ENCODE measurements at regions not wholly inside any gene's neighbourhood (a gene's known extent, or its start where the extent isn't known, plus 50 kb on each side); places are given as distances from the start of the nearest gene placed in this dataset.

DNA sequence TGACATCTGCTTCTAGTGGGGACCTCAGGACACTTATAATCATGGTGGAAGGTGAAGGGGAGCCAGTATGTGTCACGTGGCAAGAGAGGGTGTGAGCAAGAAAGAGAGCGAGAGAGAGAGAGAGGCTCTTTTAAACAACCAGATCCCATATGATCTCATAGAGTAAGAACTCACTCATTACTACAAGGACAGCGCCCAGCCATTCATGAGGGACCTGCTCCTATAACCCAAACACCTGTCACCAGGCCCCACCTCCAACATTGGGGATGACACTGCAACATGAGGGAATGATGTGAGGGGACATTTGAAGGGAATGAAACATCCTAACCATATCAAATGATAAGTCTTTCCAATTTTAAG lies 427.5 kb downstream of the EFNA5 start:
- H3K4me1 ChIP-seq (ENCODE audit: insufficient read depth, low read length): peaks cover 3% of the 10 kb centered on the region
- no peak overlapping the region for H2AFZ ChIP-seq (ENCODE audit: low read depth, low read length)
- no peaks in the 10 kb centered on the region for H3K36me3 ChIP-seq (ENCODE audit: insufficient read depth, low read length)

DNA sequence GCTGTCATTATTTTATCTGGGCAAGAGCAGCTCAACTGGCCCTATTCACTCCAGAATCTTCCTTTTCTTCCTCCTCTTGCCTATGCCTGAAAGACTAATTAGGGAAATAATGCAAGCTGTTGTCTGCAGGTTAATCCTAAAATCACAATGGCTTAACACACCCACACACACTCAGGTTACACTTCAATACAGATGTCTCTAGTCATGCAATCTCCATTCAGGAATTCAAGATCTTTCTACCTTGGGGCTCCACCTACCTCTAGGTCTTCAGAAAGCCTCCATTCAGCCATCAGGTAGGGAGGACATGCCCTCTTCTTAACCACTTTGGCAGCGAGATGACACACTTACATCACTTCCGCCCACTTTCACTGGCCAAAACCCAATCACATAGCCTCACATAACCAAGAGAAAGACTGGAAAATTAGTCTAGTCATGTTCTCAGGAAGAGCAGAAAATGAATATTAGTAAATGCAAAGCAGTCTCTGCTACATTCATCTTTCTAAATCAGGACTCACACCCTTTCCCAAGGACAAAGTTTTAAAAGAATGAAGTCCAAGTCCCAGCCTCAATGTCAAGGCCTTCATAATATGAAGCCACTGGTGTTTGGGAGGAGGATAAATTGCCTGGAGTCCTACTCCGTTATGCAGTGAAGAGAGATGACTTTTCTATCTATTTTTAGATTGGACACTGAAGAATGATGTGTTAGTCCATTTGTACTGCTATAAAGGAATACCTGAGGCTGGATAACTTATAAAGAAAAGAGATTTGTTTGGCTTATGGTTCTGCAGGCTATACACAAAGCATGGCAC lies 428.1 kb downstream of the EFNA5 start:
- Histone ChIP-seq H3K9me3 (ENCODE audit: low read length) (no peaks in the 10 kb centered on the region), H3K27me3 (ENCODE audit: insufficient read depth, low read length) (no peaks in the 10 kb centered on the region), H2AFZ (ENCODE audit: low read depth, low read length) (no peak overlapping the region), H3K36me3 (ENCODE audit: insufficient read depth, low read length) (no peaks in the 10 kb centered on the region), H3K4me3 (ENCODE audit: low read length) (no peak overlapping the region), H3K4me1 (ENCODE audit: insufficient read depth, low read length) (peaks cover 3% of the 10 kb centered on the region)

More for the DNA sequence above, 427.5 kb downstream of the EFNA5 start:
- Histone ChIP-seq H3K4me3 (ENCODE audit: low read length) (no peak overlapping the region), H3K9me3 (ENCODE audit: low read length) (no peaks in the 10 kb centered on the region), H3K27me3 (ENCODE audit: insufficient read depth, low read length) (no peaks in the 10 kb centered on the region)

DNA sequence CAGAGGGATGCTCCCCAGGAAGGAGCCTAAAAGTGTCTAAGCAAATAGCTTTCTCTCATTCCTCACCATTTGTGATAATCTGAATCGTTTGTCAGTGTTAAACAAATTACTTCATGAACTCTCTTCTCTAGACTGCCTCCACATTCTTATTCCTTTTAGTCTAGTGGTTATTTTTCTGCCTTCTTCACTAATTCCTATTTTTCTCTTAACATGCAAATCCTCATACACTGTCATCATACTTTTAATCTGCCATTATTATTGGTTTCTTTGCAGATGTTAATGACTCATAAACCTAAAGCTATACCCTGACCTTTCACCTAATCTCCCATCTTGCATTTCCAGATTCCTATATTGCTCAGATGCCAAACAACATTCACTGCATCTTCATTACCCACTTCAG lies 428.9 kb downstream of the EFNA5 start:
- Histone ChIP-seq H3K36me3 (ENCODE audit: insufficient read depth, low read length) (no peaks in the 10 kb centered on the region), H3K9me3 (ENCODE audit: low read length) (no peaks in the 10 kb centered on the region), H3K4me1 (ENCODE audit: insufficient read depth, low read length) (peaks cover 3% of the 10 kb centered on the region)

DNA sequence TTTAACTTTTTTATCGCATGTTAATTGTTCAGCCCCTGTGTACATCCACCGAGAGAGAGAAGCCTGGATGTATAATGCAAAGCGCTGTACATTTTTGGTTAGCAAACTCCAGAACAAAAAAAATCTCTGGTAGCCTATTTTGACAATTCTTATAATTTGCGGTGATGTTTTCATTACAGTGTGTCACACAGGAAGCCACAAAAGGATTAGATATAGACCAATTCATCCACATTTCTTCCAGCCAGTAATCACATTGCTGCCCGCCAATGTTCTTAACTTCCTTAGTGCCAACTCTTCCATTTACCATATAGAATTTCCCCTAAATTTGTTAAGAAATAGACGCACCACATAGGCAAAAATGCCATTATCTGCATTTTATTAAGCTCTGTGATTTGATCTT lies 435.6 kb downstream of the EFNA5 start:
- H3K4me1 ChIP-seq (ENCODE audit: insufficient read depth, low read length): no peaks in the 10 kb centered on the region
- H3K9me3 ChIP-seq (ENCODE audit: low read length): no peaks in the 10 kb centered on the region
- no peaks in the 10 kb centered on the region for H3K27me3 ChIP-seq (ENCODE audit: insufficient read depth, low read length)
- H2AFZ ChIP-seq (ENCODE audit: low read depth, low read length): no peak overlapping the region
- no peak overlapping the region for H3K4me3 ChIP-seq (ENCODE audit: low read length)
- no peaks in the 10 kb centered on the region for H3K36me3 ChIP-seq (ENCODE audit: insufficient read depth, low read length)

More for the DNA sequence above, 428.9 kb downstream of the EFNA5 start:
- H3K4me3 ChIP-seq (ENCODE audit: low read length): no peak overlapping the region
- H2AFZ ChIP-seq (ENCODE audit: low read depth, low read length): no peak overlapping the region
- no peaks in the 10 kb centered on the region for H3K27me3 ChIP-seq (ENCODE audit: insufficient read depth, low read length)

DNA sequence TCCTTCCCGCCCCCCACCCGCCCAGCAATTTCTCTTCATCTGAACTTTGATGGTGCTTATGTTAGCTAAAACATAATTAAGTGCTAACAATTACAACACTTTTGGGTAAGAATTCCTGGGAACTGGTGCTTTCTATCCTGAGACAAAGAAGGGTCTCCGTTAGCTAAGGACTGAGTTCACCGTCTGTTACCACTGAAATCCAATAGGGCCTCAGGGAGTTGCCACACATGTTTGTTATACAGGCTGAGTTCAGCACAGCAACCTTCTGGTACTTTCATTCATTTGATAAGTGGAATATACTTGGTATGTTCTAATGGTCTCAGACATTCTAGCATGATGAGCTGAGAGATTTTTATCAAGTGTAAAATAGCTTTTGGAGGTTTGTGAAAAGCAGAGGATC lies 437.9 kb downstream of the EFNA5 start:
- no peaks in the 10 kb centered on the region for H3K4me1 ChIP-seq (ENCODE audit: insufficient read depth, low read length)
- H2AFZ ChIP-seq (ENCODE audit: low read depth, low read length): no peak overlapping the region
- H3K9me3 ChIP-seq (ENCODE audit: low read length): no peaks in the 10 kb centered on the region
- no peaks in the 10 kb centered on the region for H3K36me3 ChIP-seq (ENCODE audit: insufficient read depth, low read length)
- no peak overlapping the region for H3K4me3 ChIP-seq (ENCODE audit: low read length)
- no peaks in the 10 kb centered on the region for H3K27me3 ChIP-seq (ENCODE audit: insufficient read depth, low read length)

DNA sequence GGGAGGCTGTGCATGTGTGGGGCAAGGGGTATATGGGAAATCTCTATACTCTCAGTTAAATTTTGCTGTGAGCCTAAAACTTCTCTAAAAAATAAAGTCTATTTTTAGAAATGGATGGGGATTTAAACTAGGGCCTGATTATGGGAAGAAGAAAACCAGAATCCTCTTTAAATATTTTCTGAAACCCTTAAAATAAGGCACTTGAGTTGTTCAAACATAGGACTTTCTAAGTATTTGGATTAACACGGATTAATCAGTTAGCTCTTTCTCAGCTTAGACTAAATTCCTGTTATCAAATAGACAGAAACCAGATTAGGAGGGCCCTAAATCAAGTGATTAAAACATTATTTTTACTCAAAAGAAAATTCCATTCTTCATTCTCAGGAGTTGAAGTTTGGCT lies 438.4 kb downstream of the EFNA5 start:
- Histone ChIP-seq H3K4me3 (ENCODE audit: low read length) (no peak overlapping the region), H3K4me1 (ENCODE audit: insufficient read depth, low read length) (no peaks in the 10 kb centered on the region), H3K36me3 (ENCODE audit: insufficient read depth, low read length) (no peaks in the 10 kb centered on the region), H3K27me3 (ENCODE audit: insufficient read depth, low read length) (no peaks in the 10 kb centered on the region), H2AFZ (ENCODE audit: low read depth, low read length) (no peak overlapping the region), H3K9me3 (ENCODE audit: low read length) (no peaks in the 10 kb centered on the region)

DNA sequence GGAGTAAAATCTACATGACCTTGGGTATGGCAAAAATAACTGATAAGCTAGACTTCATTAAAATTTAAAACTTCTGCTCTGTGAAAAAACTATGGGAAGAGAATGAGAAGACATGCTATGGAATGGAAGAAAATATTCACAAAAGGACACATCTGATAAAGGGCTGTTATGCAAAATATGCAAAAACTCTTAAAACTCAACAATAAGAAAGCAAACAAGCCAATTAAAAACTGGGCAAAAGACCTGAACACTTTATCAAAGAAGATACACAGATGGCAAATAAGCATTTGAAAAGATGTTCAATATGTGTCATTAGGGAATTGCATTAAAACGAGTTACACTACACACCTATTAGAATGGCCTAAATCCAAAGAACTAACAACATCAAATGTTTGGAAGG lies 439.5 kb downstream of the EFNA5 start:
- Histone ChIP-seq H3K4me1 (ENCODE audit: insufficient read depth, low read length) (no peaks in the 10 kb centered on the region), H3K27me3 (ENCODE audit: insufficient read depth, low read length) (no peaks in the 10 kb centered on the region), H2AFZ (ENCODE audit: low read depth, low read length) (no peak overlapping the region), H3K36me3 (ENCODE audit: insufficient read depth, low read length) (no peaks in the 10 kb centered on the region), H3K9me3 (ENCODE audit: low read length) (no peaks in the 10 kb centered on the region), H3K4me3 (ENCODE audit: low read length) (no peak overlapping the region)

DNA sequence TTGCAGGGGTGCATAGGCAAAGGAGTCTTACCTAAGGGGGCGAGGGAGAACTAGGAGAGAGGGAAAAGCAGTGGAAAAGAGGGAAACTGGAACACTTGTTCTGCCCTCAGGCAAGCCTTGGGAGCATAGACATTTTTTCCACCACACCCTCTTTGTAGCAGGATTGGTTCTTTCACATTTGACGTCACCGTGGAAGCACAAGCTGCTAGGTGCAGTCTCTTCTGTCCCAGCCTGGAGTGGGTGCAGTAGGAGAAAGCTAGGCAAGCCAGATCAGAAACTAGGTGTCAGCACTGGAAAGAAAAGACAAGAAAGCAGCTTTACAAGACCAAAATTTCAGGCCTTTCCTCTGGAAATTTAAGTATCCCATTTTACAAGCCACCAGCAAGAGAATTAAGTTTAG lies 440.4 kb downstream of the EFNA5 start:
- H3K9me3 ChIP-seq (ENCODE audit: low read length): no peaks in the 10 kb centered on the region
- H3K27me3 ChIP-seq (ENCODE audit: insufficient read depth, low read length): no peaks in the 10 kb centered on the region
- no peak overlapping the region for H2AFZ ChIP-seq (ENCODE audit: low read depth, low read length)
- H3K4me1 ChIP-seq (ENCODE audit: insufficient read depth, low read length): no peaks in the 10 kb centered on the region
- H3K4me3 ChIP-seq (ENCODE audit: low read length): no peak overlapping the region
- no peaks in the 10 kb centered on the region for H3K36me3 ChIP-seq (ENCODE audit: insufficient read depth, low read length)

DNA sequence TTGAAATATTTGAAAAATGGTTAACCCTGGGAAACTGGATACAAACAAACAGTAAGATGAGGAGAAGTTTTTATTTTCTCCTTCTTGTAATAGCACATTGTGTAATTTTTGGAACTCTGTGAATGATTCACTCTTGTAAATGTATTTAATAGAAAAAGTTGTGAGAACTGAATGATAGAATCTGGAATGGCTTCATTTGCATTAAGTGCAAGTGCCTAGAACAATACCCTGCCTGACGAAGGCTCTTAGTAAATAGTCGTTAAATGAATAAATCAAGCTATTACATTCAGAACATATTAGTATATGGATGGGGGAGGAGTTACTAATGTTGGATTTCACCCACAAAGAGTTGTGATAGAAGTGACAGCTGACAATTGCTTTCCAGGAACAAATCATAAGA lies 442.5 kb downstream of the EFNA5 start:
- H3K4me1 ChIP-seq (ENCODE audit: insufficient read depth, low read length): no peaks in the 10 kb centered on the region
- H3K9me3 ChIP-seq (ENCODE audit: low read length): no peaks in the 10 kb centered on the region
- no peak overlapping the region for H2AFZ ChIP-seq (ENCODE audit: low read depth, low read length)
- no peaks in the 10 kb centered on the region for H3K27me3 ChIP-seq (ENCODE audit: insufficient read depth, low read length)
- H3K4me3 ChIP-seq (ENCODE audit: low read length): no peak overlapping the region
- no peaks in the 10 kb centered on the region for H3K36me3 ChIP-seq (ENCODE audit: insufficient read depth, low read length)

DNA sequence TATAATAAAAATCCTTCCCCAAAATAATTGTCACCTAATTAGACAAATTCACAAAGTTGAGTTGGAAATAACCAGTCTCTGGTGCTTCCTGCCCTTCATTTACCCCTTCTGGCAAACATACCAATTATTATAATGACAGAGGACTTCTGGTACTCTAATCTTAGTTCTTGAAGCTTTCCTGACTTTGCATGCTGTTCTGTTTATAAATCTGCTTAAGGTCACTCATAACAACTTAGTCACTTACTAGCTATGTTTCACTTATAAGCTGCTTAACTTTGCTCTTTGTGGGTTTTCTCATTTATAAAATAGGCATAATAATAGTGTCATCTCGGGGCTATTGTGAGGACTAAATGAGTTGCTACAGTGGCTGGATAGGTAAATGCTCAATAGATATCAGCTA lies 446.5 kb downstream of the EFNA5 start:
- H3K9me3 ChIP-seq (ENCODE audit: low read length): no peaks in the 10 kb centered on the region
- H3K36me3 ChIP-seq (ENCODE audit: insufficient read depth, low read length): no peaks in the 10 kb centered on the region
- H3K27me3 ChIP-seq (ENCODE audit: insufficient read depth, low read length): no peaks in the 10 kb centered on the region
- no peak overlapping the region for H2AFZ ChIP-seq (ENCODE audit: low read depth, low read length)
- H3K4me1 ChIP-seq (ENCODE audit: insufficient read depth, low read length): no peaks in the 10 kb centered on the region
- no peak overlapping the region for H3K4me3 ChIP-seq (ENCODE audit: low read length)

DNA sequence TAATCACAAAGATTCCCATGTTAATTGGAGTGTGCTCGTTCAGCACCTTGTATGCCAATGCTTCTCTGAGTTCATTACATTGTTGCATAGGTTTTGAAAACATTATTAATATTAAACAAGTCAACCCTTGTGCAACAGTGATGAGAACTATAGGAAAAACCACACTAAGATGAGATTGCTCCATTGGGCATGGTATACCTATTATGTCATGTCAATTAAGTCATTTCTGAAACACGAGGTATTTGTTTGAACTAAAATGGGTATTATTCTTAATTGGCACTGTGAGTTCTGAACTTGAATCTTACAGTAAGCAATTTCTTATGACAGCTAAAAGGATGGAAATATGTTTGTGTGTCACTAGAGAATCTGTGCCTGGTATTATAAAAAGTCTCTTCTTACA lies 447.7 kb downstream of the EFNA5 start:
- Histone ChIP-seq H3K4me1 (ENCODE audit: insufficient read depth, low read length) (no peaks in the 10 kb centered on the region), H3K27me3 (ENCODE audit: insufficient read depth, low read length) (no peaks in the 10 kb centered on the region), H2AFZ (ENCODE audit: low read depth, low read length) (no peak overlapping the region), H3K4me3 (ENCODE audit: low read length) (no peak overlapping the region), H3K36me3 (ENCODE audit: insufficient read depth, low read length) (no peaks in the 10 kb centered on the region), H3K9me3 (ENCODE audit: low read length) (no peaks in the 10 kb centered on the region)

DNA sequence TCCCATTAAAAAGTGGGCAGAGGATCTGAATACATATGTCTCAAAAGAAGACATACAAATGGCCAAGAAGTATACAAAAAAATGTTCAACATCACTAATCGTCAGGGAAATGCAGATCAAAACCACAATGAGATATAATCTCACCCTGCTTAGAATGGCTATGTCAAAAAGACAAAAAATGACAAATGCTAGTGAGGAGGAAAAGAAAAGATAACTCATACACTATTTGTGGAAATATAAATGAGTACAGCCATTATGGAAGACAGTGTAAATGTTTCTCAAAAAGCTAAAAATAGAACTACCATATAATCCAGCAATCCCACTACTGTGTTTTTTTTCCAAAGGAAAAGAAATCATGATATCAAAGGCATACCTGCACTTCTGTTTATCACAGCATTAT lies 450.7 kb downstream of the EFNA5 start:
- H3K9me3 ChIP-seq (ENCODE audit: low read length): no peaks in the 10 kb centered on the region
- H3K4me1 ChIP-seq (ENCODE audit: insufficient read depth, low read length): peaks cover 5% of the 10 kb centered on the region
- no peaks in the 10 kb centered on the region for H3K36me3 ChIP-seq (ENCODE audit: insufficient read depth, low read length)
- H2AFZ ChIP-seq (ENCODE audit: low read depth, low read length): no peak overlapping the region
- H3K4me3 ChIP-seq (ENCODE audit: low read length): no peak overlapping the region
- H3K27me3 ChIP-seq (ENCODE audit: insufficient read depth, low read length): no peaks in the 10 kb centered on the region

DNA sequence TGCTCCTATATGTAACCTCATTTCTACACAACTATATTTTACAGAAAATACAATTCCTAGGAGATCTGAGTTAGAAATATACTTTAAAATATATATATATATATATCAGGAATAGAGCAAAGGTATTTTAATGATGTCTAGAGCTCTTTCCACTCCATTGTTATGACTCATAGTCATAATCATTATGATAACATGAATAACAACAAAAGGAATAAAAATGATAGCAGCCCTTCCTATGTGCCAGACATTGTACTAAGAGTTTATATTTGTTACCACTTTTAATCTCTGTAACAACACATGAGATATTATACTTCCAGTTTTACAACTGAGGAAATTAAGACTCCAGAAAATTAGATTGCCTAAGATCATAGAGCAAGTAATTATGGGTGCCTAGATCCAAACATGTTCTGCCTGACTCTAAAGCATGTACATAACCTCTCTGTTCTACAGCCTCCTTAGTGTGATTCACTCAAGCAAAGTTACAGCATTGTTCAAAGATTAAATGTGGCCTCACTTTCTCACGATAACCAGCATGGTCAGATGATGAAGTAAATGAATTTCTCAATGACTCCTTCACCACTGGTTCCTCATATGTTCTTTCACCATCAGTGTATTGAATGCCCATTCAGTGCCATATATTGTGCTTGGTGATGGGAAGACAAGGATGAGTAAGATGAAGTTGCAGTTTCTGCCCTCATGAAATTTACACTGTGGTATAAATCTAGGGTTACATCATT lies 452.1 kb downstream of the EFNA5 start:
- H3K4me1 ChIP-seq (ENCODE audit: insufficient read depth, low read length): peaks cover 5% of the 10 kb centered on the region
- no peaks in the 10 kb centered on the region for H3K27me3 ChIP-seq (ENCODE audit: insufficient read depth, low read length)
- H3K9me3 ChIP-seq (ENCODE audit: low read length): no peaks in the 10 kb centered on the region
- H2AFZ ChIP-seq (ENCODE audit: low read depth, low read length): no peak overlapping the region
- no peak overlapping the region for H3K4me3 ChIP-seq (ENCODE audit: low read length)
- H3K36me3 ChIP-seq (ENCODE audit: insufficient read depth, low read length): no peaks in the 10 kb centered on the region

Measured in neuron (in vitro differentiated cells).